ENCODE measurements at regions not wholly inside any gene's neighbourhood (a gene's known extent, or its start where the extent isn't known, plus 50 kb on each side); places are given as distances from the start of the nearest gene placed in this dataset.

GRCh38 chr2:125679903-125680302 is 976.1 kb upstream of the GYPC start:
- no peak for TF ChIP-seq YY1 (IDR thresholded peaks at IDR 0.05)
- TF ChIP-seq EGR1 (IDR thresholded peaks at IDR 0.05; ENCODE audit: low read depth in 2 of 2): no peak
- no peak for TF ChIP-seq RXRA (IDR thresholded peaks at IDR 0.05)
- no peak for TF ChIP-seq FOXA1 (IDR thresholded peaks at IDR 0.05)
- TF ChIP-seq ATF3 (IDR thresholded peaks at IDR 0.05): no peak
- no peak for TF ChIP-seq JUND (IDR thresholded peaks at IDR 0.05)
- no peak for TF ChIP-seq TAF1 (conservative IDR thresholded peaks at IDR 0.05)
- TF ChIP-seq REST (IDR thresholded peaks at IDR 0.05): no peak
- no peak for TF ChIP-seq CTCF (IDR thresholded peaks at IDR 0.05; ENCODE audit: low read depth, low read length, missing input control)
- no peak for TF ChIP-seq HNF4A (conservative IDR thresholded peaks at IDR 0.05)
- no peak for TF ChIP-seq HNF4G (IDR thresholded peaks at IDR 0.05)
- TF ChIP-seq RAD21 (IDR thresholded peaks at IDR 0.05): no peak
- no peak for TF ChIP-seq ZBTB33 (IDR thresholded peaks at IDR 0.05)
- no peak overlapping the region for H3K27ac ChIP-seq (ENCODE audit: low read depth in 1 of 2, low read length in 2 of 2)
- no peaks in the 10 kb centered on the region for H3K27me3 ChIP-seq (ENCODE audit: control insufficient read depth in 4 of 4, insufficient read depth in 4 of 4, low read length in 3 of 4)
- H3K4me3 ChIP-seq (ENCODE audit: low read depth in 1 of 3, low read length in 3 of 3): no peak overlapping the region
- no peak overlapping the region for H3K9ac ChIP-seq (ENCODE audit: low read depth in 1 of 2, low read length in 2 of 2)
- H3K9me3 ChIP-seq (ENCODE audit: control insufficient read depth in 4 of 4, low read length in 3 of 4): no peaks in the 10 kb centered on the region
- DNase-seq (ENCODE audit: low spot score): no peak
- H3K36me3 ChIP-seq (ENCODE audit: control insufficient read depth in 4 of 4, insufficient read depth in 3 of 4, low read depth in 1 of 4, low read length in 3 of 4): no peaks in the 10 kb centered on the region
- 66% methylated on average over 4 of the region's 4 CpGs for WGBS
- H3K4me1 ChIP-seq (ENCODE audit: control insufficient read depth in 4 of 4, insufficient read depth in 4 of 4, low read length in 3 of 4): no peaks in the 10 kb centered on the region

- TF ChIP-seq TAF1 (conservative IDR thresholded peaks at IDR 0.05): no peak
- TF ChIP-seq FOXA2 (IDR thresholded peaks at IDR 0.05): no peak
- no peak for TF ChIP-seq FOXA1 (IDR thresholded peaks at IDR 0.05)
- no peak for TF ChIP-seq NR2F2 (IDR thresholded peaks at IDR 0.05)
- no peak for TF ChIP-seq YY1 (IDR thresholded peaks at IDR 0.05)
- TF ChIP-seq ZBTB33 (IDR thresholded peaks at IDR 0.05): no peak
- TF ChIP-seq MAX (IDR thresholded peaks at IDR 0.05): no peak
- TF ChIP-seq CTCF (IDR thresholded peaks at IDR 0.05; ENCODE audit: low read depth, low read length, missing input control): no peak
- TF ChIP-seq REST (IDR thresholded peaks at IDR 0.05): no peak
- Histone ChIP-seq H3K9ac (ENCODE audit: low read depth in 1 of 2, low read length in 2 of 2) (no peak overlapping the region), H3K4me1 (ENCODE audit: control insufficient read depth in 4 of 4, insufficient read depth in 4 of 4, low read length in 3 of 4) (no peaks in the 10 kb centered on the region), H3K36me3 (ENCODE audit: control insufficient read depth in 4 of 4, insufficient read depth in 3 of 4, low read depth in 1 of 4, low read length in 3 of 4) (no peaks in the 10 kb centered on the region), H3K4me3 (ENCODE audit: low read depth in 1 of 3, low read length in 3 of 3) (no peak overlapping the region), H3K27me3 (ENCODE audit: control insufficient read depth in 4 of 4, insufficient read depth in 4 of 4, low read length in 3 of 4) (no peaks in the 10 kb centered on the region), H3K9me3 (ENCODE audit: control insufficient read depth in 4 of 4, low read length in 3 of 4) (no peaks in the 10 kb centered on the region), H3K27ac (ENCODE audit: low read depth in 1 of 2, low read length in 2 of 2) (no peak overlapping the region)
- DNase-seq (ENCODE audit: low spot score): no peak
- 83% methylated on average over 4 of the region's 4 CpGs for WGBS
These were observed 975.1 kb upstream of the GYPC start for GRCh38 chr2:125680809-125681208.
